Activated CD4-positive, alpha-beta memory T cell treated with anti-CD3 and anti-CD28 coated beads, Interleukin-2, amount 10 ng/mL, durations not matched to agents 7 days and 5 days (primary cell): ENCODE measurements at regions not wholly inside any gene's neighbourhood (a gene's known extent, or its start where the extent isn't known, plus 50 kb on each side); places are given as distances from the start of the nearest gene placed in this dataset.

ENCODE experiments used
- CTCF ChIA-PET: fragments of 350-600 bp; sonication (Branson Sonifier 250); formaldehyde crosslinking; loops from one replicate; lab custom pipeline; 2021; ENCODE audit warnings: antibody characterized with exemption, inconsistent platforms; lab: Charles Lee
- POLR2A ChIA-PET: fragments of 350-600 bp; sonication (Branson Sonifier 250); formaldehyde crosslinking; loops from one replicate; lab custom pipeline; 2021; ENCODE audit warnings: antibody characterized with exemption; lab: Charles Lee
- DNase-seq: peaks from one replicate; pipeline ENCODE4 v3.0.0-alpha.2; 2020
- H3K27ac Mint-ChIP-seq: one replicate; pipeline ENCODE4 v1.8.0; 2021; ENCODE audit warnings: mild to moderate bottlenecking, mixed read lengths
- H3K27me3 Mint-ChIP-seq: one replicate; pipeline ENCODE4 v1.8.0; 2021; ENCODE audit warnings: mixed read lengths
- H3K36me3 Mint-ChIP-seq: one replicate; pipeline ENCODE4 v1.8.0; 2021; ENCODE audit warnings: low read depth, mixed read lengths
- H3K4me1 Mint-ChIP-seq: one replicate; pipeline ENCODE4 v1.8.0; 2021; ENCODE audit warnings: mixed read lengths
- H3K4me3 Mint-ChIP-seq: one replicate; pipeline ENCODE4 v1.8.0; 2021; ENCODE audit warnings: mild to moderate bottlenecking, mixed read lengths
- H3K9me3 Mint-ChIP-seq: one replicate; pipeline ENCODE4 v1.8.0; 2021; ENCODE audit warnings: mixed read lengths

DNA sequence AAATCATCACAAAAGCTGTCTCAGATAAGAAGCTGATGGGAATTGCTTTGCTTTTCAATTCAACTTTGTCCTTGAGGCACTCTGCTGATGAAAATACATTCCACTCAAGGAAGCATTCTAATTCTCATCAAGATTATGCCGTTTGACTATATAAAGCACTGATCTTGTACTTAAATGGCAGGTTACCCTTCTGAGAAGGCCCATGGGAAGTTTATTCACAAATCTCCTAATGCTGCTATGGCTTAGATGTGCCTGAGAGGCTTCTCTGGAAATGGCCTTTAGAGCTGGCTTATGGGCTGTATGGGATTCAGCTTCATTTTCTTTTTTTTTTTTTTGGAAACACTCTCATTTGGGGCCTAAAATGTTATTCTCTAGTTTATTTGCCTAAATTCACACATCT lies 69.7 kb upstream of the ARNT2 start:
- Mint-ChIP-seq H3K4me1 (no peaks in the 10 kb centered on the region), H3K27me3 (peaks cover 9% of the 10 kb centered on the region), H3K4me3 (no peak overlapping the region), H3K36me3 (no peaks in the 10 kb centered on the region), H3K27ac (no peak overlapping the region), H3K9me3 (no peaks in the 10 kb centered on the region)
- ChIA-PET POLR2A (no interaction called here), CTCF (no interaction called here)
- no peak for DNase-seq

DNA sequence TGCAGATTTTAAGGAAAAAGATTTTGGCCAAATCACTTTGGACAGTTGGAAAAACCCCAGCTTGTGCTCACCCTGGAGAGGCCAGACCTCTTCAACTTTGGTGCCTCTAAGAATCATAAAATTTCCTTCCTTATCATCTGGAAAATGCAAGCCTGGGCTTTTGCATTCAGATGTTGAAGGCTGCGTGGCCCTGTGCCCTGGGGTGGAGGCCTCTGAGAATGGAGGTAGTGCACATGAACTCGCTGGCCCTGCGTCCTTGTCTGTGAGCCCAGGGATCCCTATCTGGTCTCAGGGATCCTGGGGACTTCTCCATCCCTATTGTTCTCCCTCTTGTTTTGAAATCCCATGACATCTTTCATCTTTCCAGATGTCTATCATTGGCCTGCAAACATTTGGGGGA lies 64.6 kb upstream of the ARNT2 start:
- H3K4me1 Mint-ChIP-seq = no peaks in the 10 kb centered on the region
- no peaks in the 10 kb centered on the region for H3K36me3 Mint-ChIP-seq
- H3K27ac Mint-ChIP-seq = no peak overlapping the region
- no peaks in the 10 kb centered on the region for H3K9me3 Mint-ChIP-seq
- POLR2A ChIA-PET = no interaction called here
- peaks cover 14% of the 10 kb centered on the region for H3K27me3 Mint-ChIP-seq
- DNase-seq = no peak
- no peak overlapping the region for H3K4me3 Mint-ChIP-seq
- CTCF ChIA-PET = no interaction called here

DNA sequence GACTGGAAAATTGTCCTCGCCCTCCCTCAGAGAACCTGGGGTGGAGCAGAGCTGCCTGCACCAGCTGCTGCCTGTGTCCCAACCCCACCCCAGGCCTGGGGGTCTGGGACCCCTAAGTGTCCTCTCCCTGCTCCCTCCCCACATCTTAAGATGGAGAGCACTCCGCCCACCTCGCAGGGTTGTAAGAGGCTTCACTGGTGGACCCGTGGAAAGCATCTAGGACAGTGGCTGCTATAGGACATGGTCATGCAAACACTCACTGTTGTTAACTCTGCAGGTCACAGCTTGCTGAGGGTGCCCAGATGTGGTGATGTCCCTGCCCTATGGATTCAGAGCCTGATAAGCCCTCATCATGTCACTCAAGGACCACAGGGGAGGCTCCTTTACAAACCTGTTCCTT lies 62.0 kb upstream of the ARNT2 start:
- no peaks in the 10 kb centered on the region for H3K36me3 Mint-ChIP-seq
- POLR2A ChIA-PET = no interaction called here
- H3K4me1 Mint-ChIP-seq = no peaks in the 10 kb centered on the region
- CTCF ChIA-PET = no interaction called here
- no peak overlapping the region for H3K4me3 Mint-ChIP-seq
- H3K27ac Mint-ChIP-seq = no peak overlapping the region
- DNase-seq = no peak
- H3K9me3 Mint-ChIP-seq = no peaks in the 10 kb centered on the region
- peaks cover 15% of the 10 kb centered on the region for H3K27me3 Mint-ChIP-seq

DNA sequence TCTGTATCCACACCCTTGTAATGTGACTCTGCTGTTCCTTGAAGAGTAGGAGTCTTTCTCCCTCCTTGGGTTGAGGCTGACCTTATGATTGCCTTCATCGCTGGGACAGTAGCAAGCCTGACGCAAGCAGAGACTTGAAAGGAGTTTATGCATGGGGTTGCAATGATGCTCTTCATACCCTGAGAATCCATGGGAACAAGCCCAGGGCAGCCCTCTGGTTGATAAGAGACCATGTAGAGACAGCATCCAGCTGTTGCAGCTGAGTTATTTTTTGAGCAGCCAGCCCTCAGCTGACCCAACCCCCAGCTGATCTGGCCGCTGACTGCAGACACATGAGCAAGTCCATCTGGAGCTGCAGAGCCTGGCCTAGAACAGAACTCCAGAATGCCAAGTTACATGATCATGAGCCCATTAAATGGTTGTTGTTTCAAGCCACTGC lies 60.6 kb upstream of the ARNT2 start:
- ChIA-PET POLR2A (no interaction called here), CTCF (no interaction called here)
- Mint-ChIP-seq H3K36me3 (no peaks in the 10 kb centered on the region), H3K4me3 (no peak overlapping the region), H3K27me3 (peaks cover 20% of the 10 kb centered on the region), H3K9me3 (no peaks in the 10 kb centered on the region), H3K4me1 (no peaks in the 10 kb centered on the region), H3K27ac (no peak overlapping the region)
- no peak for DNase-seq

DNA sequence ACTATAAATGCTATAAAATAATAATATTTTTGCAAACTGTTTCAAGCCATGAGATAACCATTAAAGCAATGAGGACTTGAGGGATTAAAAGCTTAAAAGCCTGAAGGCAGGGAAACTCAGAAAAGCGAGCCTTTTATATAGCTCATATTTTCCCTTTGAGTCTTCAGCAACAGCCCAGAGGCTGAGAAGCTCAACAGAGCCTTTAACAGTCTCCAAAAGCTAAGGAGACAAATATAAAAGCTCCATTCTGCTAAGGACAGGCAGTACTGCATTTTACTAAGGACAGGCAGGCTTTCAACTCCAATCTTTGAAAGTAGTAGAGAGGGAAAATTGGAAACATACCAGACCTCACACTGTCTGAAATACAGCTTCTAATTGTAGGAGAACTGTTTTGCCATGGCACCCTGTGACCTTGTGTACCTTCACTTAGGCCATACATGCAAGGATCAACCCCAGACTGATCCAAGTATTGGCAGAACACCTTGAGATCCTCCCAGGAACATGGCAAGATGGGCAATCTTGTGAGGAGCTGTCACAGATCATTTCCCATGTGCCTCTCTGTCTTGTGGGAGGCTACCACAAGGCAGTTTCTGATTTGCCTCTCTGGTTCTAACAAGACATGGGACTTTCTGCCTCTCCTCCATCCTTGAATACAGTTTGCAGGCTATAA lies 53.1 kb upstream of the ARNT2 start:
- ChIA-PET POLR2A (no interaction called here), CTCF (interaction anchor here (0.9 kb wide), 1 partner anchor 8 kb away, joined by 3 read pairs; no protein-coding TSS in a partner anchor)
- Mint-ChIP-seq H3K27ac (no peak overlapping the region), H3K4me3 (no peak overlapping the region), H3K36me3 (no peaks in the 10 kb centered on the region), H3K4me1 (no peaks in the 10 kb centered on the region), H3K9me3 (no peaks in the 10 kb centered on the region), H3K27me3 (peaks cover 23% of the 10 kb centered on the region)
- no peak for DNase-seq
